ENCODE measurements at regions not wholly inside any gene's neighbourhood (a gene's known extent, or its start where the extent isn't known, plus 50 kb on each side); places are given as distances from the start of the nearest gene placed in this dataset.

- Histone ChIP-seq H3K36me3 (no peaks in the 10 kb centered on the region), H3K9me3 (no peaks in the 10 kb centered on the region), H3K4me1 (peaks cover 0 to 3% (median 0%) of the 10 kb centered on the region in 4 donors), H3K27me3 (no peaks in the 10 kb centered on the region), H3K27ac (no peak overlapping the region), H3K4me3 (no peak overlapping the region)
- TF ChIP-seq CTCF (IDR thresholded peaks at IDR 0.05) = no peak
- TF ChIP-seq POLR2AphosphoS5 (IDR thresholded peaks at IDR 0.05) = no peak
- TF ChIP-seq POLR2A (IDR thresholded peaks at IDR 0.05) = no peak
- no peak for TF ChIP-seq EP300 (IDR thresholded peaks at IDR 0.05)
- 79 to 80% methylated on average over 5 of the region's 5 CpGs for WGBS, 2 donors
- ATAC-seq (ENCODE audit: low FRiP score in 2 of 2) (no peak), DNase-seq (no peak)
Measured at GRCh38 chr10:61138708-61139591, 195.0 kb upstream of the RHOBTB1 start.

- Histone ChIP-seq H3K27me3 (no peaks in the 10 kb centered on the region), H3K4me1 (peaks cover 0 to 3% (median 0%) of the 10 kb centered on the region in 4 donors), H3K9me3 (no peaks in the 10 kb centered on the region), H3K36me3 (no peaks in the 10 kb centered on the region), H3K27ac (no peak overlapping the region), H3K4me3 (no peak overlapping the region)
- TF ChIP-seq CTCF (IDR thresholded peaks at IDR 0.05) = no peak
- no peak for TF ChIP-seq EP300 (IDR thresholded peaks at IDR 0.05)
- no peak for TF ChIP-seq POLR2AphosphoS5 (IDR thresholded peaks at IDR 0.05)
- TF ChIP-seq POLR2A (IDR thresholded peaks at IDR 0.05) = no peak
- 85 to 87% methylated on average over 2 of the region's 2 CpGs for WGBS, 2 donors
- DNase-seq = no peak
- ATAC-seq (ENCODE audit: low FRiP score in 2 of 2) = no peak
Measured at GRCh38 chr10:61136139-61136538, 192.2 kb upstream of the RHOBTB1 start.

GRCh38 chr10:61135276-61135721 is 191.3 kb upstream of the RHOBTB1 start:
- 58 to 71% methylated on average over 3 of the region's 3 CpGs for WGBS, 2 donors
- Histone ChIP-seq H3K9me3 (no peaks in the 10 kb centered on the region), H3K27me3 (no peaks in the 10 kb centered on the region), H3K27ac (no peak overlapping the region), H3K4me3 (no peak overlapping the region), H3K36me3 (no peaks in the 10 kb centered on the region), H3K4me1 (peaks cover 0 to 3% (median 0%) of the 10 kb centered on the region in 4 donors)
- TF ChIP-seq EP300 (IDR thresholded peaks at IDR 0.05) (no peak), CTCF (IDR thresholded peaks at IDR 0.05) (no peak), POLR2AphosphoS5 (IDR thresholded peaks at IDR 0.05) (no peak), POLR2A (IDR thresholded peaks at IDR 0.05) (no peak)
- no peak for ATAC-seq (ENCODE audit: low FRiP score in 2 of 2)
- no peak for DNase-seq

- WGBS, 2 donors = 91 to 97% methylated on average over 1 of the region's 1 CpG
- DNase-seq (no peak), ATAC-seq (ENCODE audit: low FRiP score in 2 of 2) (no peak)
- no peaks in the 10 kb centered on the region for H3K4me1 ChIP-seq
- H3K9me3 ChIP-seq = no peaks in the 10 kb centered on the region
- no peaks in the 10 kb centered on the region for H3K27me3 ChIP-seq
- H3K27ac ChIP-seq = no peak overlapping the region
- TF ChIP-seq POLR2A (IDR thresholded peaks at IDR 0.05) (no peak), EP300 (IDR thresholded peaks at IDR 0.05) (no peak), CTCF (IDR thresholded peaks at IDR 0.05) (no peak), POLR2AphosphoS5 (IDR thresholded peaks at IDR 0.05) (no peak)
- no peak overlapping the region for H3K4me3 ChIP-seq
- no peaks in the 10 kb centered on the region for H3K36me3 ChIP-seq
Measured at GRCh38 chr10:61130366-61130765, 186.4 kb upstream of the RHOBTB1 start.

- DNase-seq (no peak), ATAC-seq (ENCODE audit: low FRiP score in 2 of 2) (no peak)
- Histone ChIP-seq H3K4me3 (no peak overlapping the region), H3K36me3 (no peaks in the 10 kb centered on the region), H3K4me1 (no peaks in the 10 kb centered on the region), H3K9me3 (no peaks in the 10 kb centered on the region), H3K27me3 (no peaks in the 10 kb centered on the region), H3K27ac (no peak overlapping the region)
- TF ChIP-seq EP300 (IDR thresholded peaks at IDR 0.05) (no peak), POLR2AphosphoS5 (IDR thresholded peaks at IDR 0.05) (no peak), CTCF (IDR thresholded peaks at IDR 0.05) (no peak), POLR2A (IDR thresholded peaks at IDR 0.05) (no peak)
Measured at GRCh38 chr10:61128196-61128595, 184.2 kb upstream of the RHOBTB1 start.
